GM23248 (cell line): ENCODE measurements at regions not wholly inside any gene's neighbourhood (a gene's known extent, or its start where the extent isn't known, plus 50 kb on each side); places are given as distances from the start of the nearest gene placed in this dataset.

Experiments used
- EZH2 ChIP-seq: fragments of 200-600 bp; sonication (generic); IDR thresholded peaks from 2 replicates; pipeline ENCODE4 v1.6.1; 2018; ENCODE audit warnings: antibody characterized with exemption, mild to moderate bottlenecking; ENCODE audit not compliant: insufficient read depth, poor library complexity, severe bottlenecking
- EZH2phosphoT487 ChIP-seq: fragments of 200-600 bp; sonication (generic); IDR thresholded peaks from 2 replicates; pipeline ENCODE4 v1.6.1; 2018; ENCODE audit warnings: antibody characterized with exemption, moderate library complexity, mild to moderate bottlenecking, low read depth; ENCODE audit not compliant: insufficient read depth

GRCh38 chr3:59341459-59341858, 291.6 kb upstream of the CFAP20DC start:
- TF ChIP-seq EZH2 (no peak), EZH2phosphoT487 (no peak)
